HEK293T (cell line): ENCODE measurements at regions not wholly inside any gene's neighbourhood (a gene's known extent, or its start where the extent isn't known, plus 50 kb on each side); places are given as distances from the start of the nearest gene placed in this dataset.

Experiments
- CTCF ChIA-PET: fragments of 350-600 bp; formaldehyde crosslinking; extraction: SDS; loops from one replicate; lab custom pipeline; 2021; ENCODE audit warnings: antibody characterized with exemption, inconsistent platforms; lab: Yijun Ruan, JAX
- POLR2A ChIA-PET: fragments of 350-600 bp; formaldehyde crosslinking; extraction: SDS; loops from one replicate; lab custom pipeline; 2020; ENCODE audit warnings: antibody characterized with exemption, inconsistent platforms; lab: Yijun Ruan, JAX
- DNase-seq: peaks from one replicate; pipeline ENCODE4 v3.0.0; 2012; ENCODE audit warnings: mixed read lengths; ENCODE audit errors: extremely low spot score
- ARNT ChIP-seq: fragments of 450-650 bp; IDR thresholded peaks from 2 replicates; pipeline ENCODE4 v1.6.1; 2017; ENCODE audit warnings: mild to moderate bottlenecking
- BHLHE40 ChIP-seq: fragments of 450-650 bp; IDR thresholded peaks from 2 replicates; pipeline ENCODE4 v1.6.1; 2016; ENCODE audit warnings: mild to moderate bottlenecking, moderate library complexity, borderline replicate concordance
- CTBP1 ChIP-seq: fragments of 450-650 bp; IDR thresholded peaks from 2 replicates; pipeline ENCODE4 v1.6.1; 2016; ENCODE audit warnings: borderline replicate concordance
- ELF4 ChIP-seq: fragments of 450-650 bp; IDR thresholded peaks from 2 replicates; pipeline ENCODE4 v1.6.1; 2017; ENCODE audit warnings: antibody characterized with exemption
- FOXA1 ChIP-seq: fragments of 450-650 bp; IDR thresholded peaks from 2 replicates; pipeline ENCODE4 v1.6.1; 2016; ENCODE audit warnings: mild to moderate bottlenecking
- FOXK2 ChIP-seq: fragments of 450-650 bp; IDR thresholded peaks from 2 replicates; pipeline ENCODE4 v1.6.1; 2016; ENCODE audit warnings: mild to moderate bottlenecking
- FOXM1 ChIP-seq: fragments of 450-650 bp; IDR thresholded peaks from 2 replicates; pipeline ENCODE4 v1.6.1; 2017; ENCODE audit warnings: mild to moderate bottlenecking, borderline replicate concordance
- HDGF ChIP-seq: fragments of 450-650 bp; IDR thresholded peaks from 2 replicates; pipeline ENCODE4 v1.6.1; 2017; ENCODE audit warnings: antibody characterized with exemption, borderline replicate concordance
- L3MBTL2 ChIP-seq: fragments of 450-650 bp; conservative IDR thresholded peaks from 2 replicates; pipeline ENCODE4 v1.6.1; 2016; ENCODE audit warnings: mild to moderate bottlenecking
- LEF1 ChIP-seq: fragments of 450-650 bp; IDR thresholded peaks from 2 replicates; pipeline ENCODE4 v1.6.1; 2017; ENCODE audit warnings: mild to moderate bottlenecking, borderline replicate concordance
- NFRKB ChIP-seq: fragments of 450-650 bp; IDR thresholded peaks from 2 replicates; pipeline ENCODE4 v1.6.1; 2016; ENCODE audit warnings: mild to moderate bottlenecking, moderate library complexity
- PKNOX1 ChIP-seq: fragments of 450-650 bp; IDR thresholded peaks from 2 replicates; pipeline ENCODE4 v1.6.1; 2016
- SP1 ChIP-seq: fragments of 450-650 bp; IDR thresholded peaks from 2 replicates; pipeline ENCODE4 v1.6.1; 2017
- SUZ12 ChIP-seq: fragments of 450-650 bp; IDR thresholded peaks from 2 replicates; pipeline ENCODE4 v1.6.1; 2016; ENCODE audit warnings: mild to moderate bottlenecking
- TARDBP ChIP-seq: fragments of 450-650 bp; IDR thresholded peaks from 2 replicates; pipeline ENCODE4 v1.6.1; 2016
- ZNF384 ChIP-seq: fragments of 450-650 bp; IDR thresholded peaks from 2 replicates; pipeline ENCODE4 v1.6.1; 2016

GRCh38 chr20:51238675-51239305 is 215.9 kb upstream of the KCNG1 start:
- POLR2A ChIA-PET = no interaction called here
- DNase-seq = no peak
- CTCF ChIA-PET = no interaction called here
- no peak for TF ChIP-seq NFRKB

GRCh38 chr20:51237791-51238190 is 214.9 kb upstream of the KCNG1 start:
- ChIA-PET CTCF (no interaction called here), POLR2A (no interaction called here)
- DNase-seq = no peak
- no peak for TF ChIP-seq SP1
- TF ChIP-seq PKNOX1 = no peak
- no peak for TF ChIP-seq ELF4
- no peak for TF ChIP-seq ZNF384
- no peak for TF ChIP-seq SUZ12
- TF ChIP-seq TARDBP = no peak
- TF ChIP-seq FOXA1 = no peak
- TF ChIP-seq HDGF = no peak
- TF ChIP-seq FOXK2 = no peak
- TF ChIP-seq FOXM1 = no peak
- TF ChIP-seq NFRKB = no peak
- TF ChIP-seq LEF1 = no peak
- no peak for TF ChIP-seq BHLHE40
- TF ChIP-seq ARNT = no peak
- no peak for TF ChIP-seq CTBP1

GRCh38 chr20:51237278-51237677 is 214.4 kb upstream of the KCNG1 start:
- CTCF ChIA-PET = no interaction called here
- TF ChIP-seq SP1 (no peak), TARDBP (no peak), LEF1 (no peak), L3MBTL2 (no peak), ZNF384 (no peak), CTBP1 (no peak), NFRKB (no peak), FOXM1 (no peak), FOXA1 (no peak), HDGF (no peak), ELF4 (no peak), SUZ12 (no peak), PKNOX1 (no peak)
- POLR2A ChIA-PET = no interaction called here
- no peak for DNase-seq

GRCh38 chr20:51236421-51236820 is 213.5 kb upstream of the KCNG1 start:
- ChIA-PET POLR2A (no interaction called here), CTCF (no interaction called here)
- no peak for DNase-seq
- no peak for TF ChIP-seq L3MBTL2
- TF ChIP-seq SP1 = no peak
- TF ChIP-seq FOXM1 = no peak
- TF ChIP-seq ARNT = no peak
- no peak for TF ChIP-seq FOXK2
- TF ChIP-seq SUZ12 = no peak
- TF ChIP-seq TARDBP = no peak
- no peak for TF ChIP-seq LEF1
- no peak for TF ChIP-seq PKNOX1
- no peak for TF ChIP-seq CTBP1
- TF ChIP-seq ELF4 = no peak
- no peak for TF ChIP-seq HDGF
- no peak for TF ChIP-seq NFRKB
- TF ChIP-seq BHLHE40 = no peak

GRCh38 chr20:51233345-51233744 is 210.4 kb upstream of the KCNG1 start:
- ChIA-PET CTCF (no interaction called here), POLR2A (no interaction called here)
- DNase-seq = no peak
- TF ChIP-seq LEF1 (no peak), CTBP1 (no peak), HDGF (no peak), ELF4 (no peak), ARNT (no peak), FOXA1 (no peak), SUZ12 (no peak), SP1 (no peak), PKNOX1 (no peak), FOXM1 (no peak), FOXK2 (no peak), BHLHE40 (no peak), TARDBP (no peak), ZNF384 (no peak), NFRKB (no peak), L3MBTL2 (no peak)

- no peak for DNase-seq
- ChIA-PET CTCF (no interaction called here), POLR2A (no interaction called here)
- TF ChIP-seq PKNOX1 = no peak
These were observed 207.8 kb upstream of the KCNG1 start for GRCh38 chr20:51230727-51231126.
